GM19324 (cell line): ENCODE measurements at regions not wholly inside any gene's neighbourhood (a gene's known extent, or its start where the extent isn't known, plus 50 kb on each side); places are given as distances from the start of the nearest gene placed in this dataset.

Experiments used
- ATAC-seq: cut with Tn5 transposase; IDR thresholded peaks from one replicate; pipeline ENCODE4 v1.9.1; 2021; ENCODE audit warnings: mild to moderate bottlenecking, moderate library complexity; ENCODE audit not compliant: unreplicated experiment, low FRiP score

GRCh38 chr4:35166466-35166865 is 1077.8 kb downstream of the ARAP2 start:
- no peak for ATAC-seq

GRCh38 chr4:35167385-35167784 is 1076.9 kb downstream of the ARAP2 start:
- ATAC-seq: no peak

- ATAC-seq: no peak
Measured at GRCh38 chr4:35175487-35175886, 1068.8 kb downstream of the ARAP2 start.

- ATAC-seq: no peak
Measured at GRCh38 chr4:35175894-35176293, 1068.4 kb downstream of the ARAP2 start.

GRCh38 chr4:35182451-35182850 is 1061.9 kb downstream of the ARAP2 start:
- no peak for ATAC-seq

GRCh38 chr4:35189988-35190613 is 1054.2 kb downstream of the ARAP2 start:
- ATAC-seq: no peak

- no peak for ATAC-seq
Measured at GRCh38 chr4:35201403-35201802, 1042.9 kb downstream of the ARAP2 start.

- ATAC-seq: no peak
Measured at GRCh38 chr4:35216636-35217035, 1027.7 kb downstream of the ARAP2 start.

- no peak for ATAC-seq
Measured at GRCh38 chr4:35217331-35217730, 1027.0 kb downstream of the ARAP2 start.

GRCh38 chr4:35228313-35228712 is 1016.0 kb downstream of the ARAP2 start:
- ATAC-seq: no peak

- no peak for ATAC-seq
Measured at GRCh38 chr4:35229021-35229420, 1015.3 kb downstream of the ARAP2 start.

GRCh38 chr4:35237924-35238323 is 1006.4 kb downstream of the ARAP2 start:
- ATAC-seq: no peak

GRCh38 chr4:35238793-35239192 is 1005.5 kb downstream of the ARAP2 start:
- ATAC-seq: no peak

- no peak for ATAC-seq
Measured at GRCh38 chr4:35246493-35246892, 997.8 kb downstream of the ARAP2 start.

- no peak for ATAC-seq
Measured at GRCh38 chr4:35247047-35247446, 997.3 kb downstream of the ARAP2 start.

- no peak for ATAC-seq
Measured at GRCh38 chr4:35250331-35250730, 994.0 kb downstream of the ARAP2 start.

- no peak for ATAC-seq
Measured at GRCh38 chr4:35250761-35251160, 993.6 kb downstream of the ARAP2 start.

- ATAC-seq: no peak
Measured at GRCh38 chr4:35252071-35252470, 992.2 kb downstream of the ARAP2 start.

GRCh38 chr4:35252866-35253265 is 991.4 kb downstream of the ARAP2 start:
- ATAC-seq: no peak

GRCh38 chr4:35253331-35253730 is 991.0 kb downstream of the ARAP2 start:
- ATAC-seq: no peak

- ATAC-seq: no peak
Measured at GRCh38 chr4:35286434-35286833, 957.9 kb downstream of the ARAP2 start.

- ATAC-seq: no peak
Measured at GRCh38 chr4:35300996-35301774, 943.1 kb downstream of the ARAP2 start.
